ENCODE measurements at regions not wholly inside any gene's neighbourhood (a gene's known extent, or its start where the extent isn't known, plus 50 kb on each side); places are given as distances from the start of the nearest gene placed in this dataset.
"Not testable (repeated sequence)": the region's sequence is repeated elsewhere in the genome, so short reads cannot be mapped to it uniquely, and the experiment has no call there.

DNA sequence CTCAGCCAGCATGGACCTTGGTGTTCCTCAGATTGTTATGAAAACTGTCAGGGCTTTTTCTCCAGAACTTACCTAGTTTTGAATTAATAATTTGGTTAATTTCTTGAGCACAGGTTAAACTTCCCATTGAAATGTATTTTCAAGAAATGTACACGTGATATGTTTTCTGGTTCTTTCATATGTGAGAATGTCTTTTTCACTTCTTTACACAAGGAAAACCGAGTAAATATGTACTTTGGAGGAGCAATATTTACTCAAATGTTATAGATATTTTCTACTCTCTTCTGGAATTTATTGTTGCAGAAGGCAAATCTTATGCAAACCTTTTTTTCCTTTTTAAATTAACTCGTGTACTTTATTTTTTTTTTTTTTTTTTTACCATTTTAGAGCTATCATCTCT lies 134.3 kb downstream of the AHR start:
- intact Hi-C loops (cut with DNase I; ENCODE audit: low total_unique reads): no loop called here
- no peak for DNase-seq (ENCODE audit: low spot score in 2 of 2)
- TF ChIP-seq POLR2A (IDR thresholded peaks at IDR 0.05): no peak
- H3K4me3 ChIP-seq (ENCODE audit: low read depth, poor library complexity, severe bottlenecking): no peak overlapping the region
- WGBS, 2 donors: 75 to 77% methylated on average over 3 of the region's 3 CpGs

DNA sequence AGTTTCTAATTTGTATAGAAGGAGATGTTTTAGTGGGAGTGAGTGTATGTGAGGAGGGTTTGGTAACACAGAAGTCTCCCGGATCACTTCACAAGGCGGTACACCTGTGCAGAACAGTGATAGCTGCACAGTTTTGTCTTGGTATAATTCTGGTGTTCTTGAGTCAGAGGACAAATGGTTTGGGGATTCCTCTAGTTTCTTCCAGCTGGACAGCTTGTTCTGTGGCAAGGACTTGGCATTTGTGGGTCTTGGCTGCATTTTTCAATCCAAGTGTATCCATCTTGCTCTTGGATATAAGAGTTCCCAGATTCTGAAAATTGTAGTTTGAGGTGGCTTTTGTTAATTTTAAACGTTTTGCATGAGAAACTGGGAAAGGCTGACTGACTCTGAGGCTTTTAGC lies 135.7 kb downstream of the AHR start:
- WGBS, 2 donors: 67 to 71% methylated on average over 3 of the region's 3 CpGs
- H3K4me3 ChIP-seq (ENCODE audit: low read depth, poor library complexity, severe bottlenecking): no peak overlapping the region
- intact Hi-C loops (cut with DNase I; ENCODE audit: low total_unique reads): no loop called here
- no peak for DNase-seq (ENCODE audit: low spot score in 2 of 2)
- TF ChIP-seq, protein P1, sequence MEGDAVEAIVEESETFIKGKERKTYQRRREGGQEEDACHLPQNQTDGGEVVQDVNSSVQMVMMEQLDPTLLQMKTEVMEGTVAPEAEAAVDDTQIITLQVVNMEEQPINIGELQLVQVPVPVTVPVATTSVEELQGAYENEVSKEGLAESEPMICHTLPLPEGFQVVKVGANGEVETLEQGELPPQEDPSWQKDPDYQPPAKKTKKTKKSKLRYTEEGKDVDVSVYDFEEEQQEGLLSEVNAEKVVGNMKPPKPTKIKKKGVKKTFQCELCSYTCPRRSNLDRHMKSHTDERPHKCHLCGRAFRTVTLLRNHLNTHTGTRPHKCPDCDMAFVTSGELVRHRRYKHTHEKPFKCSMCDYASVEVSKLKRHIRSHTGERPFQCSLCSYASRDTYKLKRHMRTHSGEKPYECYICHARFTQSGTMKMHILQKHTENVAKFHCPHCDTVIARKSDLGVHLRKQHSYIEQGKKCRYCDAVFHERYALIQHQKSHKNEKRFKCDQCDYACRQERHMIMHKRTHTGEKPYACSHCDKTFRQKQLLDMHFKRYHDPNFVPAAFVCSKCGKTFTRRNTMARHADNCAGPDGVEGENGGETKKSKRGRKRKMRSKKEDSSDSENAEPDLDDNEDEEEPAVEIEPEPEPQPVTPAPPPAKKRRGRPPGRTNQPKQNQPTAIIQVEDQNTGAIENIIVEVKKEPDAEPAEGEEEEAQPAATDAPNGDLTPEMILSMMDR (IDR thresholded peaks at IDR 0.05): no peak
- TF ChIP-seq POLR2A (IDR thresholded peaks at IDR 0.05): no peak

DNA sequence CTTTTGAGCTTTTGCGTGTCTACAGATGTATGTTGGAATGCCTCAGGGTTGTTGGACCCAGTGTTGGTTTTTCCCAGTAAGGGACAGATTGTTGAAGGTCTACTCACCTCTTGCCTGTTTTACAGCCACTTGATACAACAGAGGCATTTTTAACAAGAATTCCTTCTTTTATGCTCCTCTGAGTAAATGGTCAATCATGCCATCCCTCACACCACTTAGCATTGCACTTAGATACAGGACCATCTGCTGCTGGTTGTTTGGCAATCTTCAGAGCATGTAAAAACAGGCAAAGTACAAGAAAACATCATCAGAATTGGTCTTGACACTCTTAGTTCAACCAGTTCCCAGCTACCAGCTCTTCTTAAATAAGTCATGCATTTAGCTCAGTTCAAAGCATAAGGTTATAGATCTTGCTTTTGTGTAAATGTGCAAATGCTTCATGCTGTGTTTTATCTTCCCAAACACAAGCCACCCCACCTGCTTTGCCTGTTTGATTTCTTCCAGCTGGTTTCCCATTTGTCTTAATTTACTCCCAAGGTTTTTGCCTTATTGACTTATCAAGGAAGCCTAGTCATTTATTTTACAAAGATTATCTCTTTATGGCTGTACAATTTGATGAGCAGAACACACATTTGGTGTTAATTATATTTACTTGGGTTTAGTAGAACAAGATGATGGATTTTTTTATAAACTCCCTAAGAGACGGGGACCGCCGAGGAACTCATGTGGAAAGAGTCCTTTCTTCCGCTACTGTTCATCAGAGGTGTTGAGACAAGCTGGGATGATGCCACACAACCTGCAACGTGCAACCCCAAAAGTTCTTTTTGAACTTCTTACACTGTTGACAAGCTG lies 136.6 kb downstream of the AHR start:
- intact Hi-C loops (cut with DNase I; ENCODE audit: low total_unique reads): no loop called here
- 77 to 81% methylated on average over 6 of the region's 6 CpGs for WGBS, 2 donors
- no peak for DNase-seq (ENCODE audit: low spot score in 2 of 2)
- TF ChIP-seq, protein P1 (IDR thresholded peaks at IDR 0.05): no peak
- TF ChIP-seq POLR2A (IDR thresholded peaks at IDR 0.05): no peak
- no peak overlapping the region for H3K4me3 ChIP-seq (ENCODE audit: low read depth, poor library complexity, severe bottlenecking)

DNA sequence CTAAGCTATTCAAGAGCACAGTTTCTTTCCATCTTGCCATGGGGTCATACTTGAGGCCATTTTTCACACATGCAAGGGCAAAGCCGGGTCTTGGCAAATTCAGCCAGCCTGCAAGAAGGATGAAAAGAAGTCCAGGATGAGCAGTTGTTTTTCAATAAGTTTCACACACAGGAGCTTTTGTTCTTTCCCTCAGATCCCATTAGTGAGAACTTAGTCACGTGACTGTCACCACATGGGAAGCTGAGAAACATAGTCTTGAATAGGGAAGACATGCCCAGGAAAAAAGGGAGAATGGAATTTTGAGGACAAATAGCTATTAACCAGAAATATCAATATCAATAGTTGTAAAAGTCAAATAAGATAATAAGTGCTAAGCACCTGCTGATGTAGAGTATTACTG lies 137.7 kb downstream of the AHR start:
- WGBS, 2 donors: 65 to 82% methylated on average over 2 of the region's 2 CpGs
- no peak overlapping the region for H3K4me3 ChIP-seq (ENCODE audit: low read depth, poor library complexity, severe bottlenecking)
- TF ChIP-seq, protein P1 (IDR thresholded peaks at IDR 0.05): no peak
- TF ChIP-seq POLR2A (IDR thresholded peaks at IDR 0.05): no peak
- intact Hi-C loops (cut with DNase I; ENCODE audit: low total_unique reads): no loop called here
- DNase-seq (ENCODE audit: low spot score in 2 of 2): no peak

DNA sequence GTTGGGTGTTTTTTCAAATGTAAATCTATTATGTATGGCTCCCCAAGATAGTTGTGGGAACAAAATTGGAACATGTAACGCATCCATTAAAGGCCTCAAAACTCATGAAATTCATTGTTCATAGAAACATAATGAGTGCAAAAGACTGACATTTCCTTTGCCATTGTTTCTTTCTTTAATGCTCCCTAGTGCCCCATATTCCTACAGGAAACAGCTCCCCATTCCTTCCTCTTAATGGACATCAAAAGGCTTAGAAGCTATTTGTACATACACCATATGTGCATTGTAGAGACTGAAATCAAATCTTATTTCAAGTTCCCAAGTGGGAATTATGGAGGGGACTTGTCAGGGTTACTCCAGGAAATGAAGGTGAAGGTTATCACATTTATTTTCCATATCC lies 139.1 kb downstream of the AHR start:
- TF ChIP-seq, protein P1 (IDR thresholded peaks at IDR 0.05): no peak
- TF ChIP-seq POLR2A (IDR thresholded peaks at IDR 0.05): no peak
- H3K4me3 ChIP-seq (ENCODE audit: low read depth, poor library complexity, severe bottlenecking): no peak overlapping the region
- intact Hi-C loops (cut with DNase I; ENCODE audit: low total_unique reads): no loop called here
- no peak for DNase-seq (ENCODE audit: low spot score in 2 of 2)
- WGBS, 2 donors: 92% methylated on average over 1 of the region's 1 CpG

DNA sequence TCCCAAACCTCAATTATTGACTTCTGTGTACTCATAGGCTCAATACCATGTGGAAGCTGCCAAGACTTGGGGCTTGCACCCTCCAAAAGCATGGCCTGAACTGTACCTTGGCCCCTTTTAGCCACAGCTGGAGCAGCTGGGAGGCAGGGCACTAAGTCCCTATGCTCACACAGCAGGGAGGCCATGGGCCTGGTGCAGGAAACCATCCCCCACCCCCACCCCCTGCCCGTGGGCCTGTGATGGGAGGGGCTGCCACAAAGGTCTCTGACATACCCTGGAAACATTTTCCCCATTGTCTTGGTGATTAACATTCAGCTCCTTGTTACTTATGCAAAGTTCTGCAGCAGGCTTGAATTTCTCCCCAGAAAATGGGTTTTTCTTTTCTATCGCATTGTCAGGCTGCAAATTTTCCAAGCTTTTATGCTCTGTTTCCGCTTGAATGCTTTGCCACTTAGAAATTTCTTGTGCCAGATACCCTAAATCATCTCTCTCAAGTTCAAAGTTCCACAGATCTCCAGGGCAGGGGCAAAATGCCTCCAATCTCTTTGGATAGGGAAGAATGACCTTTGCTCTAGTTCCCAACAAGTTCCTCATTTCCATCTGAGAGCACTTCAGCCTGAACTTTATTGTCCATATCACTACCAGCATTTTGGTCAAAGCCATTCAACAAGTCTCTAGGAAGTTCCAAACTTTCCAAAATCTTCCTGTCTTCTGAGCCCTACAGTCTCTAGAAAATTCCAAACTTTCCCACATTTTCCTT lies 141.8 kb downstream of the AHR start:
- WGBS, 2 donors: 76 to 80% methylated on average over 3 of the region's 3 CpGs

More for the DNA sequence above, 141.8 kb downstream of the AHR start:
- intact Hi-C loops (cut with DNase I; ENCODE audit: low total_unique reads); H3K4me3 ChIP-seq (ENCODE audit: low read depth, poor library complexity, severe bottlenecking); DNase-seq (ENCODE audit: low spot score in 2 of 2): not testable (repeated sequence)
